ENCODE measurements at regions not wholly inside any gene's neighbourhood (a gene's known extent, or its start where the extent isn't known, plus 50 kb on each side); places are given as distances from the start of the nearest gene placed in this dataset.
"Not testable (repeated sequence)": the region's sequence is repeated elsewhere in the genome, so short reads cannot be mapped to it uniquely, and the experiment has no call there.

DNA sequence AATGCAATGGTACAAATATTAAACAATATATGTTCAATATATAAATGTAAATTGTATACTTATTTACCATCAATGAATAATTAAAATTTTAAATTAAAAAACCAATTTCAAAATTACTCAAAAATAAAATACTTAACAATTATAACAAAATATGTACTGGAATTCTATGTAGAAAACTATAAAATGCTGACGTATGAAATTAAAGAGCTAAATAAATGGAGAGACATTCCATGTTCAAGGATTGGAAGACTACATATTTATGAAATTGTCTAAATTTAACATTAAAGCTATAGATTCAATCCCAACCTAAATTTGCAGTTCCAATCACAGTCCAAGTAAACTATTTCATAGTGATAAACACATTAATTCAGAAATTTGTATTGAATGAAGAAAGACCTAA, 1522.4 kb downstream of the SI start:
- TF ChIP-seq CTCF (IDR thresholded peaks at IDR 0.05; ENCODE audit: low read depth, low read length) = no peak
- DNase-seq (ENCODE audit: low read depth in 1 of 2, low spot score in 1 of 2) = no peak
- no peak overlapping the region for H3K27ac ChIP-seq
- H3K4me3 ChIP-seq = no peak overlapping the region
- no peaks in the 10 kb centered on the region for H3K36me3 ChIP-seq
- H3K4me1 ChIP-seq (ENCODE audit: low read depth) = no peaks in the 10 kb centered on the region
- no peaks in the 10 kb centered on the region for H3K27me3 ChIP-seq
- H3K9me3 ChIP-seq (ENCODE audit: low read depth) = no peaks in the 10 kb centered on the region

DNA sequence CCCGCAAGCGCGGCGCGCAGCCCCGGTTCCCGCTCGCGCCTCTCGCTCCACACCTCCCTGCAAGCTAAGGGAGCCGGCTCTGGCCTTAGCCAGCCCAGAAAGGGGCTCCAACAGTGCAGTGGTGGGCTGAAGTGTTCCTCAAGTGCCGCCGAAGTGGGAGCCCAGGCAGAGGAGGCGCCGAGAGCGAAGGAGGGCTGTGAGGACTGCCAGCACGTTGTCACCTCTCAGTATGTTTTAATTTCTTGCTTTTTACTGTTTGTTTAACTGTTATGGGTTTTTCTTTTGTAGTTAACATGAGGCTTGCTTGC, 1525.7 kb downstream of the SI start:
- Histone ChIP-seq H3K27ac (no peak overlapping the region), H3K4me1 (ENCODE audit: low read depth) (no peaks in the 10 kb centered on the region), H3K4me3 (no peak overlapping the region), H3K27me3 (no peaks in the 10 kb centered on the region), H3K36me3 (no peaks in the 10 kb centered on the region), H3K9me3 (ENCODE audit: low read depth) (no peaks in the 10 kb centered on the region)
- TF ChIP-seq CTCF (IDR thresholded peaks at IDR 0.05; ENCODE audit: low read depth, low read length) = no peak
- no peak for DNase-seq (ENCODE audit: low read depth in 1 of 2, low spot score in 1 of 2)

- H3K27ac ChIP-seq; H3K4me3 ChIP-seq; H3K36me3 ChIP-seq; H3K4me1 ChIP-seq (ENCODE audit: low read depth); DNase-seq (ENCODE audit: low read depth in 1 of 2, low spot score in 1 of 2); H3K9me3 ChIP-seq (ENCODE audit: low read depth); H3K27me3 ChIP-seq: not testable (repeated sequence)
Measured at GRCh38 chr3:163551915-163552658, 1526.2 kb downstream of the SI start.

- Histone ChIP-seq H3K4me1 (ENCODE audit: low read depth) (no peaks in the 10 kb centered on the region), H3K27me3 (no peaks in the 10 kb centered on the region), H3K27ac (no peak overlapping the region), H3K9me3 (ENCODE audit: low read depth) (no peaks in the 10 kb centered on the region), H3K36me3 (no peaks in the 10 kb centered on the region), H3K4me3 (no peak overlapping the region)
- no peak for TF ChIP-seq CTCF (IDR thresholded peaks at IDR 0.05; ENCODE audit: low read depth, low read length)
- DNase-seq (ENCODE audit: low read depth in 1 of 2, low spot score in 1 of 2) = no peak
Measured at GRCh38 chr3:163548015-163548414, 1530.3 kb downstream of the SI start.

DNA sequence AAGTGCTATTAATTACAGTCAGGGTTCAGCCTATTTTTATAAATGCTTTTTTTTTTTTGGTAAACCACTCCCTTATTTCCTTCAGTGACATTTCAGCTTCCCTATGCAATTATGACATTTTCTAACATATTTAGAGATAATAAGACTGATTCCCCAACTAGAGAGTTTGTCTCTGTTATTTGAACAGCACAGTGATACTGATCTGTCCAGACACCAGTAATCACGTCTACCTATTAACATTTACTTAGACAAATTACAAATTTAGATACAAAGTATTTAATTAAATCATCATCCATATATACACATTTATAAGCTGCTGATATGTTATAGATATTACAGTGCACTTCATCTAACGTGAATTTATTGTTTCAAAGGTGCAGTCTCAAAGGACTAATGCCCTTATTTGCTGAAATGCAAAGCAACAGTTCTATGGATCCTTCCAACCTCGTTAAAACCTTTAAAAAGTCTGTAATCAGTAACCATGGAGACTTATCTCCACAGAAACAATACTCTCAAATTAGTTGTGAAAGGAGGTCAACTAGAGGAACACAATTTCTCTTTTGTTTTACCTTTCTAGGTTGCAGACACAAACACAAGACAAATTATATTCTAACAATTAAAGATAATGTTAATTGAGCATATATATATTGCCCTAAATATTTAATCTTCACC, 1531.1 kb downstream of the SI start:
- no peaks in the 10 kb centered on the region for H3K9me3 ChIP-seq (ENCODE audit: low read depth)
- H3K4me3 ChIP-seq = no peak overlapping the region
- no peaks in the 10 kb centered on the region for H3K27me3 ChIP-seq
- TF ChIP-seq CTCF (IDR thresholded peaks at IDR 0.05; ENCODE audit: low read depth, low read length) = no peak
- no peaks in the 10 kb centered on the region for H3K36me3 ChIP-seq
- H3K4me1 ChIP-seq (ENCODE audit: low read depth) = no peaks in the 10 kb centered on the region
- H3K27ac ChIP-seq = no peak overlapping the region
- no peak for DNase-seq (ENCODE audit: low read depth in 1 of 2, low spot score in 1 of 2)

GRCh38 chr3:163543662-163544061, 1534.6 kb downstream of the SI start:
- H3K4me1 ChIP-seq (ENCODE audit: low read depth) = no peaks in the 10 kb centered on the region
- no peak for TF ChIP-seq CTCF (IDR thresholded peaks at IDR 0.05; ENCODE audit: low read depth, low read length)
- no peak for DNase-seq (ENCODE audit: low read depth in 1 of 2, low spot score in 1 of 2)

More at GRCh38 chr3:163543662-163544061, 1534.6 kb downstream of the SI start:
- Histone ChIP-seq H3K36me3 (no peaks in the 10 kb centered on the region), H3K27me3 (no peaks in the 10 kb centered on the region), H3K4me3 (no peak overlapping the region), H3K27ac (no peak overlapping the region), H3K9me3 (ENCODE audit: low read depth) (no peaks in the 10 kb centered on the region)
